Lung (tissue), 11 donors: ENCODE measurements at regions not wholly inside any gene's neighbourhood (a gene's known extent, or its start where the extent isn't known, plus 50 kb on each side); places are given as distances from the start of the nearest gene placed in this dataset.

Experiments used
- ATAC-seq: fragments of 200-7000 bp; cut with Tn5 transposase; one replicate; pipeline ENCODE4 v1.9.1; 2020; ENCODE audit warnings: moderate number of reproducible peaks; ENCODE audit not compliant: insufficient read depth, low FRiP score
- DNase-seq, 3 donors: peaks; one replicate each; pipeline ENCODE4 v3.0.0-alpha.2; 2013 to 2017
- H3K27ac ChIP-seq, 2 donors: one replicate each; pipeline ENCODE4 v1.5.1; 2013; ENCODE audit warnings: mild to moderate bottlenecking in 2 of 2, moderate library complexity in 2 of 2, control low read depth in 1 of 2, inconsistent platforms in 1 of 2, low read depth in 1 of 2, low read length in 1 of 2
- H3K27me3 ChIP-seq, 3 donors: one replicate each; pipeline ENCODE4 v1.5.1; 2013; ENCODE audit warnings: low read length in 2 of 3; ENCODE audit not compliant: control insufficient read depth in 3 of 3, insufficient read depth in 3 of 3
- H3K36me3 ChIP-seq, 4 donors: one replicate each; pipeline ENCODE4 v1.5.1; 2013; ENCODE audit warnings: low read length in 4 of 4, mild to moderate bottlenecking in 1 of 4, moderate library complexity in 1 of 4; ENCODE audit not compliant: control insufficient read depth in 4 of 4, insufficient read depth in 4 of 4
- H3K4me1 ChIP-seq, 5 donors: one replicate each; pipeline ENCODE4 v1.5.1; 2013; ENCODE audit warnings: low read length in 5 of 5, mild to moderate bottlenecking in 2 of 5, moderate library complexity in 1 of 5; ENCODE audit not compliant: control insufficient read depth in 5 of 5, insufficient read depth in 5 of 5
- H3K4me3 ChIP-seq: one replicate; pipeline ENCODE4 v1.5.1; 2013; ENCODE audit warnings: mild to moderate bottlenecking, control low read depth, moderate library complexity
- H3K9ac ChIP-seq, 2 donors: one replicate each; pipeline ENCODE4 v1.5.1; 2013; ENCODE audit warnings: low read length in 2 of 2, control low read depth in 1 of 2; ENCODE audit not compliant: insufficient read depth in 1 of 2
- H3K9me3 ChIP-seq, 4 donors: one replicate each; pipeline ENCODE4 v1.5.1; 2013; ENCODE audit warnings: low read length in 3 of 4, mild to moderate bottlenecking in 1 of 4, moderate library complexity in 1 of 4; ENCODE audit not compliant: control insufficient read depth in 4 of 4, insufficient read depth in 3 of 4
- WGBS, 2 donors: extraction: QIAGEN DNeasy Blood & Tissue Kit; methylation state at CpG; one replicate each; pipeline ENCODE4 v1.1.7; 2013; 5-methylcytosine and 5-hydroxymethylcytosine counted together
- TF ChIP-seq, protein P1 (sequence below): IDR thresholded peaks from 2 replicates; pipeline ENCODE4 v1.5.1; 2012; ENCODE audit warnings: mild to moderate bottlenecking; ENCODE audit errors: control extremely low read depth, extremely low read depth
- donor health status: control.
- donor health status: control.
- donor health status: Bipolar disorder and iron deficiency.
- donor health status: healthy.
- donor health status: DM: yes; HTN: yes; CAD: no.

- Histone ChIP-seq H3K9ac (no peak overlapping the region), H3K27ac (no peak overlapping the region), H3K4me1 (peaks cover 0 to 16% (median 0%) of the 10 kb centered on the region in 5 donors), H3K4me3 (no peak overlapping the region), H3K36me3 (no peaks in the 10 kb centered on the region), H3K27me3 (no peaks in the 10 kb centered on the region), H3K9me3 (no peaks in the 10 kb centered on the region)
- TF ChIP-seq, protein P1, sequence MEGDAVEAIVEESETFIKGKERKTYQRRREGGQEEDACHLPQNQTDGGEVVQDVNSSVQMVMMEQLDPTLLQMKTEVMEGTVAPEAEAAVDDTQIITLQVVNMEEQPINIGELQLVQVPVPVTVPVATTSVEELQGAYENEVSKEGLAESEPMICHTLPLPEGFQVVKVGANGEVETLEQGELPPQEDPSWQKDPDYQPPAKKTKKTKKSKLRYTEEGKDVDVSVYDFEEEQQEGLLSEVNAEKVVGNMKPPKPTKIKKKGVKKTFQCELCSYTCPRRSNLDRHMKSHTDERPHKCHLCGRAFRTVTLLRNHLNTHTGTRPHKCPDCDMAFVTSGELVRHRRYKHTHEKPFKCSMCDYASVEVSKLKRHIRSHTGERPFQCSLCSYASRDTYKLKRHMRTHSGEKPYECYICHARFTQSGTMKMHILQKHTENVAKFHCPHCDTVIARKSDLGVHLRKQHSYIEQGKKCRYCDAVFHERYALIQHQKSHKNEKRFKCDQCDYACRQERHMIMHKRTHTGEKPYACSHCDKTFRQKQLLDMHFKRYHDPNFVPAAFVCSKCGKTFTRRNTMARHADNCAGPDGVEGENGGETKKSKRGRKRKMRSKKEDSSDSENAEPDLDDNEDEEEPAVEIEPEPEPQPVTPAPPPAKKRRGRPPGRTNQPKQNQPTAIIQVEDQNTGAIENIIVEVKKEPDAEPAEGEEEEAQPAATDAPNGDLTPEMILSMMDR, result no peak
- WGBS, 2 donors, result 87 to 93% methylated on average over 17 to 19 of the region's 19 CpGs
- ATAC-seq (no peak), DNase-seq (no peak)
These were observed 81.3 kb downstream of the METRNL start for GRCh38 chr17:83160443-83161297.

- no peak overlapping the region for H3K4me3 ChIP-seq
- TF ChIP-seq, protein P1, result no peak
- DNase-seq (peak; percentile 39 to 83 (median 76)), ATAC-seq (no peak)
- H3K9ac ChIP-seq, result no peak overlapping the region
- peaks cover 0 to 16% (median 0%) of the 10 kb centered on the region in 5 donors for H3K4me1 ChIP-seq
- no peaks in the 10 kb centered on the region for H3K9me3 ChIP-seq
- no peak overlapping the region for H3K27ac ChIP-seq
- WGBS, 2 donors, result 80 to 87% methylated on average over 14 of the region's 14 CpGs
- H3K36me3 ChIP-seq, result no peaks in the 10 kb centered on the region
- H3K27me3 ChIP-seq, result no peaks in the 10 kb centered on the region
These were observed 82.1 kb downstream of the METRNL start for GRCh38 chr17:83161298-83162034.

DNA sequence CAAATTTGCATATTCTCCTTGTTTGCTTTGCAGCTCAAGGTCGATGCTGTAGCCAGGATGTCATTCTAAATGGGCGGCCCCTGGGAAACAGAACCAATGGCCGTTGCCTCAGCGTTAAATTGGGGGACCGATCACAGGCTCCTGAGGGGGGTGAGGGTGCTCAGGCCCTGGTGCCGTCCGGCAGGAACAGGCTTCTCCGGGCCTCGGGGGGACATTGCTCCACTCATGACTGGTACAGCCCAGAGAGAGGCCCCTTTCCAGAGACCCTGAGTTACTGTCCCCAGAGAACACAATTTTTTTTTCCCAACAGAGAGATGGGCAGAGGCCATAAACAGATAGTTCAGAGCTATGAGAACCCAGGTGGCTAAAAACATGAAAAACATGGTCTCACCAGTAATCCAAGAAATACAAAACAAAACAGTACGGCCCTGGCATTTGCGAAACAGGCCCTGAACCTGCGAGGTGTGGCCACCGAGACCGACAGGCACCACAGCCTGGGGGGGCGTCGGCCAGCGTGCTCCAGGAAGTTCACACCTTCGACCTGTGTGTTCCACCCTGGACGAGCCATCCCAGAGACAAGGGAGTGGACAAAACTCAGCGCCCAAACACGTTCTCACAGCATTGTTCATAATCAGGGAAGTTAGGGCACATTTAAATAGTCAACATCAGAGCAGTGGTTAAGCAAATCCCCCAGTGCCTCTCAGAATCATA lies 82.8 kb downstream of the METRNL start:
- Histone ChIP-seq H3K27me3 (no peaks in the 10 kb centered on the region), H3K9me3 (peaks cover 0 to under 1% (median 0%) of the 10 kb centered on the region in 4 donors), H3K27ac (no peak overlapping the region), H3K9ac (no peak overlapping the region), H3K36me3 (no peaks in the 10 kb centered on the region), H3K4me3 (no peak overlapping the region), H3K4me1 (peaks cover 0 to 16% (median 0%) of the 10 kb centered on the region in 5 donors)
- ATAC-seq, result no peak
- WGBS, 2 donors, result 85 to 90% methylated on average over 21 of the region's 21 CpGs
- no peak for DNase-seq
- TF ChIP-seq, protein P1, result no peak
